Left renal pelvis (tissue), 4 donors: ENCODE measurements at regions not wholly inside any gene's neighbourhood (a gene's known extent, or its start where the extent isn't known, plus 50 kb on each side); places are given as distances from the start of the nearest gene placed in this dataset.
"Not testable (repeated sequence)": the region's sequence is repeated elsewhere in the genome, so short reads cannot be mapped to it uniquely, and the experiment has no call there.

Experiments used
- DNase-seq, 4 donors: peaks; one replicate each; pipeline ENCODE4 v3.0.0-alpha.2; 2013; ENCODE audit warnings: low read depth in 4 of 4, low spot score in 3 of 4

GRCh38 chr20:19024296-19025035 lies 188.0 kb upstream of the SLC24A3 start:
- no peak for DNase-seq

- no peak for DNase-seq
Observed at GRCh38 chr20:19025430-19026120, 186.9 kb upstream of the SLC24A3 start.

GRCh38 chr20:19026121-19026878 lies 186.1 kb upstream of the SLC24A3 start:
- DNase-seq, result no peak

- no peak for DNase-seq
Observed at GRCh38 chr20:19026901-19027644, 185.4 kb upstream of the SLC24A3 start.

GRCh38 chr20:19027971-19028370 lies 184.5 kb upstream of the SLC24A3 start:
- no peak for DNase-seq

GRCh38 chr20:19041787-19042186 lies 170.7 kb upstream of the SLC24A3 start:
- DNase-seq, result no peak

GRCh38 chr20:19045371-19045770 lies 167.1 kb upstream of the SLC24A3 start:
- DNase-seq, result no peak

- DNase-seq, result no peak
Observed at GRCh38 chr20:19047040-19047950, 165.1 kb upstream of the SLC24A3 start.

GRCh38 chr20:19047951-19048296 lies 164.5 kb upstream of the SLC24A3 start:
- DNase-seq, result no peak

GRCh38 chr20:19048995-19049501 lies 163.4 kb upstream of the SLC24A3 start:
- DNase-seq, result no peak

GRCh38 chr20:19049514-19049913 lies 162.9 kb upstream of the SLC24A3 start:
- DNase-seq, result no peak

- DNase-seq, result no peak
Observed at GRCh38 chr20:19056909-19057308, 155.5 kb upstream of the SLC24A3 start.

- not testable (repeated sequence) for DNase-seq
Observed at GRCh38 chr20:19064788-19065187, 147.7 kb upstream of the SLC24A3 start.

- no peak for DNase-seq
Observed at GRCh38 chr20:19067986-19068385, 144.5 kb upstream of the SLC24A3 start.

GRCh38 chr20:19070026-19070425 lies 142.4 kb upstream of the SLC24A3 start:
- no peak for DNase-seq

GRCh38 chr20:19070681-19071445 lies 141.6 kb upstream of the SLC24A3 start:
- DNase-seq, result no peak

GRCh38 chr20:19071446-19071725 lies 141.1 kb upstream of the SLC24A3 start:
- DNase-seq, result no peak

- DNase-seq, result no peak
Observed at GRCh38 chr20:19071902-19072498, 140.4 kb upstream of the SLC24A3 start.

GRCh38 chr20:19072988-19073387 lies 139.5 kb upstream of the SLC24A3 start:
- no peak for DNase-seq
